CD4-positive, alpha-beta T cell (primary cell): ENCODE measurements at regions not wholly inside any gene's neighbourhood (a gene's known extent, or its start where the extent isn't known, plus 50 kb on each side); places are given as distances from the start of the nearest gene placed in this dataset.
"Not testable (repeated sequence)": the region's sequence is repeated elsewhere in the genome, so short reads cannot be mapped to it uniquely, and the experiment has no call there.

Experiments used
- ATAC-seq: fragments of 200-7000 bp; cut with Tn5 transposase; one replicate; pipeline ENCODE4 v1.10.0; 2022; ENCODE audit warnings: mild to moderate bottlenecking; ENCODE audit not compliant: poor library complexity
- CTCF ChIA-PET: fragments of 350-600 bp; sonication (Branson Sonifier 250); formaldehyde crosslinking; loops from one replicate; lab custom pipeline; 2021; ENCODE audit warnings: antibody characterized with exemption, inconsistent platforms; lab: Charles Lee
- POLR2A ChIA-PET: fragments of 350-600 bp; sonication (Branson Sonifier 250); formaldehyde crosslinking; loops from one replicate; lab custom pipeline; 2021; ENCODE audit warnings: antibody characterized with exemption, inconsistent platforms; lab: Charles Lee
- DNase-seq, 14 experiments: peaks; one replicate each; pipeline ENCODE4 v3.0.0-alpha.2; 2013 to 2020; ENCODE audit warnings: mixed read lengths in 2 of 14
- H3K27ac ChIP-seq, 2 donors: one replicate each; pipeline versions ENCODE4 v1.5.1 to v1.7.0; 2013; ENCODE audit warnings: low read length in 2 of 2, low read depth in 1 of 2, mild to moderate bottlenecking in 1 of 2
- H3K27me3 ChIP-seq, 2 experiments: 1 replicate in 1 of 2; 2 replicates in 1 of 2; pipeline versions ENCODE4 v1.6.1 to v1.7.0; 2013; ENCODE audit warnings: low read length in 2 of 2, control low read depth in 1 of 2, mild to moderate bottlenecking in 1 of 2, moderate library complexity in 1 of 2; ENCODE audit not compliant: insufficient read depth in 2 of 2, control insufficient read depth in 1 of 2
- H3K36me3 ChIP-seq: one replicate; pipeline ENCODE4 v1.6.1; 2013; ENCODE audit warnings: low read length, control low read depth; ENCODE audit not compliant: insufficient read depth
- H3K4me1 ChIP-seq: one replicate; pipeline ENCODE4 v1.6.1; 2013; ENCODE audit warnings: low read length, control low read depth; ENCODE audit not compliant: insufficient read depth
- H3K4me3 ChIP-seq: one replicate; pipeline ENCODE4 v1.5.1; 2013; ENCODE audit warnings: mild to moderate bottlenecking, low read length, moderate library complexity
- H3K9me3 ChIP-seq, 2 experiments: 1 replicate in 1 of 2; 2 replicates in 1 of 2; pipeline versions ENCODE4 v1.6.1 to v1.7.0; 2013; ENCODE audit warnings: low read length in 2 of 2, mild to moderate bottlenecking in 2 of 2, control low read depth in 1 of 2, moderate library complexity in 1 of 2; ENCODE audit not compliant: control insufficient read depth in 1 of 2, insufficient read depth in 1 of 2
- H3K27ac Mint-ChIP-seq: one replicate; pipeline ENCODE4 v1.8.0; 2020; ENCODE audit warnings: mixed read lengths
- H3K27me3 Mint-ChIP-seq: one replicate; pipeline ENCODE4 v1.8.0; 2021; ENCODE audit warnings: mixed read lengths
- H3K36me3 Mint-ChIP-seq: one replicate; pipeline ENCODE4 v1.8.0; 2021; ENCODE audit warnings: low read depth, mixed read lengths
- H3K4me1 Mint-ChIP-seq: one replicate; pipeline ENCODE4 v1.8.0; 2021; ENCODE audit warnings: low read depth, mixed read lengths
- H3K4me3 Mint-ChIP-seq: one replicate; pipeline ENCODE4 v1.8.0; 2020; ENCODE audit warnings: mild to moderate bottlenecking, mixed read lengths
- H3K9me3 Mint-ChIP-seq: one replicate; pipeline ENCODE4 v1.8.0; 2020; ENCODE audit warnings: mixed read lengths
- intact Hi-C, 2 experiments: fragments of 100-400 bp; cut with DNase I in 1 of 2; cut with micrococcal nuclease in 1 of 2; formaldehyde crosslinking; loops; one replicate each; pipeline versions ENCODE4 v1.15.1 to v1.9.0; 2023 to 2025; cut with DNase I, micrococcal nuclease
- TF ChIP-seq, protein P1 (sequence below): fragments of 200-600 bp; IDR thresholded peaks from one replicate; pipeline ENCODE4 v1.8.0; 2022; ENCODE audit warnings: antibody characterized with exemption, mild to moderate bottlenecking

DNA sequence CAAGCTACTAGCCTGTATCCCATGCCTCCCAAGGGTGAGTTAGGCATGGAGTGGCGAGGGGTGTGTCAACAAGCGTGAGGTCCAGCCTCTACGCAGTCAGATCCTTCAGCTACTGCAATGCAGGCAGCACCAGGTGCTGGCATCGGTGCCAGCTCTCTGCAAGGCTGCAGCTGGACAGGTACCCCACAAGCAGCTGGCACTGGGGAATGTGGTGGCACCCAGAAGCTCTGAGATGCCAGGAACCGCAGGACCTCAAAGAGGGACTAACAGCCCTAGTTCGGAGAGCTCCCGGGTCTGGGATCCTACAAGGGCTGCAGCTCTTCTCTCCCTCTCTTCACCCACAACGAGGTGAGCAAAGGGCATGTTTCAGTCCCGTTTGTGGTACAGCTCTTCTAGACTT, 974.5 kb downstream of the LTN1 start:
- ChIA-PET POLR2A (no interaction called here), CTCF (interaction anchor here (0.6 kb wide), 1 partner anchor 9 kb away, joined by 4 read pairs; no protein-coding TSS in a partner anchor)
- no peaks in the 10 kb centered on the region for H3K36me3 Mint-ChIP-seq
- Histone ChIP-seq H3K27me3 (no peaks in the 10 kb centered on the region), H3K4me3 (no peak overlapping the region), H3K36me3 (no peaks in the 10 kb centered on the region), H3K4me1 (no peaks in the 10 kb centered on the region), H3K9me3 (peaks cover 0 to 7% of the 10 kb centered on the region in 2 experiments), H3K27ac (no peak overlapping the region)
- no peaks in the 10 kb centered on the region for H3K4me1 Mint-ChIP-seq
- TF ChIP-seq, protein P1, sequence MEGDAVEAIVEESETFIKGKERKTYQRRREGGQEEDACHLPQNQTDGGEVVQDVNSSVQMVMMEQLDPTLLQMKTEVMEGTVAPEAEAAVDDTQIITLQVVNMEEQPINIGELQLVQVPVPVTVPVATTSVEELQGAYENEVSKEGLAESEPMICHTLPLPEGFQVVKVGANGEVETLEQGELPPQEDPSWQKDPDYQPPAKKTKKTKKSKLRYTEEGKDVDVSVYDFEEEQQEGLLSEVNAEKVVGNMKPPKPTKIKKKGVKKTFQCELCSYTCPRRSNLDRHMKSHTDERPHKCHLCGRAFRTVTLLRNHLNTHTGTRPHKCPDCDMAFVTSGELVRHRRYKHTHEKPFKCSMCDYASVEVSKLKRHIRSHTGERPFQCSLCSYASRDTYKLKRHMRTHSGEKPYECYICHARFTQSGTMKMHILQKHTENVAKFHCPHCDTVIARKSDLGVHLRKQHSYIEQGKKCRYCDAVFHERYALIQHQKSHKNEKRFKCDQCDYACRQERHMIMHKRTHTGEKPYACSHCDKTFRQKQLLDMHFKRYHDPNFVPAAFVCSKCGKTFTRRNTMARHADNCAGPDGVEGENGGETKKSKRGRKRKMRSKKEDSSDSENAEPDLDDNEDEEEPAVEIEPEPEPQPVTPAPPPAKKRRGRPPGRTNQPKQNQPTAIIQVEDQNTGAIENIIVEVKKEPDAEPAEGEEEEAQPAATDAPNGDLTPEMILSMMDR = no peak
- DNase-seq (no peak), ATAC-seq (no peak)
- H3K9me3 Mint-ChIP-seq = peaks cover 2% of the 10 kb centered on the region
- H3K4me3 Mint-ChIP-seq = no peak overlapping the region
- H3K27ac Mint-ChIP-seq = no peak overlapping the region
- no peaks in the 10 kb centered on the region for H3K27me3 Mint-ChIP-seq
- intact Hi-C loops = no loop called here

DNA sequence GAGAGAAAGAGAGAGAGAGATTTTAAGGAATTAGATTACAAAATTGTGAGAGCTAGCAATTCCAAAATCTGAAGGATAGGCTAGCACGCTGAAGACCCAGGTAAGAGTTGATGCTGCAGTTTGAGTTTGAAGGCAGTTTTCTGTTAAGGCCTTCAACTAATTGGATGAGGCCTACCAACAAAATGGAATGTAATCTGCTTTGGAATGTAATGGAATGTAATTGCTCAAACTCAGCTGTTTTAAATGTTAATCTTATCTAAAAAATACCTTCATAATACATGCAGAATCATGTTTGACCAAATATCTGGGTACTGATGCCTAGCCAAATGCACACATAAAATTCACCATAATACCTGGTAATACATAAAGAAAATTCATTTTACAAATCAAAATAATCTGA, 976.1 kb downstream of the LTN1 start:
- no peaks in the 10 kb centered on the region for H3K27me3 ChIP-seq
- H3K27ac ChIP-seq = no peak overlapping the region
- Mint-ChIP-seq H3K27me3 (no peaks in the 10 kb centered on the region), H3K4me3 (no peak overlapping the region), H3K9me3 (peaks cover 2% of the 10 kb centered on the region), H3K27ac (no peak overlapping the region), H3K36me3 (no peaks in the 10 kb centered on the region), H3K4me1 (no peaks in the 10 kb centered on the region)
- ChIA-PET POLR2A (no interaction called here), CTCF (no interaction called here)
- no peak for ATAC-seq
- no peaks in the 10 kb centered on the region for H3K4me1 ChIP-seq
- TF ChIP-seq, protein P1 = no peak
- intact Hi-C loops = no loop called here
- H3K4me3 ChIP-seq = no peak overlapping the region
- H3K9me3 ChIP-seq = peaks cover 0 to 7% of the 10 kb centered on the region in 2 experiments
- H3K36me3 ChIP-seq = no peaks in the 10 kb centered on the region
- no peak for DNase-seq

DNA sequence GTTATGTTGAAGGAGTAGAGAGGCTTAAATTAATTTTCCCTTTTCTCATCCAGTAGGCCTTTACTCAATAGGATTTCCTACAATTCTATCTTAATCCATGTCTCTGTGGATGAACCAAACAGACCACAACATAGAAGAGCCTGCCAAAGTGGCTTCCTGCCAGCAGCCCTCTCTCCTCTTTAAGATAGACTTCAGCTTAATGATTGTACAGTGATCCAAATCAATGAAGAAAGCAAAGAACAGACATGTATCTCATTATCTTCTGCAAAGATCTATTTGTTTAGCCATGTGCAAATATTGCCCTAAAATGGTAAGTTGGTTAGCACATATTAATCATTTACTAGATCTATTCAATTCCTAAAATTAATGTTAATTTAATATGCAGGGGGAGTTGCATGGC, 979.6 kb downstream of the LTN1 start:
- H3K27ac Mint-ChIP-seq, H3K4me3 Mint-ChIP-seq, H3K4me1 ChIP-seq, H3K36me3 Mint-ChIP-seq, H3K4me3 ChIP-seq, CTCF ChIA-PET, intact Hi-C loops, H3K4me1 Mint-ChIP-seq, ATAC-seq, H3K9me3 ChIP-seq, H3K27ac ChIP-seq, DNase-seq, H3K27me3 ChIP-seq, POLR2A ChIA-PET, H3K36me3 ChIP-seq, H3K9me3 Mint-ChIP-seq, H3K27me3 Mint-ChIP-seq: not testable (repeated sequence)

GRCh38 chr21:28011970-28012369, 980.7 kb downstream of the LTN1 start:
- H3K4me1 ChIP-seq, H3K9me3 Mint-ChIP-seq, H3K4me3 ChIP-seq, H3K4me1 Mint-ChIP-seq, ATAC-seq, H3K27me3 Mint-ChIP-seq, H3K36me3 ChIP-seq, H3K36me3 Mint-ChIP-seq, H3K27ac Mint-ChIP-seq, H3K27me3 ChIP-seq, POLR2A ChIA-PET, H3K27ac ChIP-seq, CTCF ChIA-PET, H3K9me3 ChIP-seq, H3K4me3 Mint-ChIP-seq, DNase-seq, intact Hi-C loops: not testable (repeated sequence)

DNA sequence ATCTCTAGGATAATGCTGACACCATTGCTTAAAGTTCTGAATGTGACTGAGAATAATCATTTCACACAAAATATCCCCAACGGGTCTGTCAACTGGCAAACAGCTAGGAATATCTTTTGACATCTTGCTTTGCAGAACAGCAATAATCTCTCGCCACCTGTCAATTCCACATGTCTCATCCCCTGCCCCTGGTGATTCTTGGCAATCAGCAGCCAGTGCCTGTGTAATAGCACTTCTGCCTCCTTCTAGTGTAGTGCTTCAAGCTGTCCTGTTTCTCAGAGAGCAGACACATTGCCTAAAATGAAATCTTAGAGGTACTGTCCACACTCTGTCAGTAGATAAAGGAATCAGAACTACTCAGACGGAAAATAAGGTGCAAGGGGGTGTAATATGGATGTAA, 984.4 kb downstream of the LTN1 start:
- H3K4me1 ChIP-seq, H3K27ac Mint-ChIP-seq, H3K27me3 ChIP-seq, H3K27ac ChIP-seq, ATAC-seq, POLR2A ChIA-PET, H3K9me3 Mint-ChIP-seq, CTCF ChIA-PET, H3K36me3 ChIP-seq, DNase-seq, intact Hi-C loops, H3K27me3 Mint-ChIP-seq, H3K4me3 Mint-ChIP-seq, H3K4me1 Mint-ChIP-seq, H3K4me3 ChIP-seq, H3K9me3 ChIP-seq, H3K36me3 Mint-ChIP-seq: not testable (repeated sequence)

- H3K27me3 Mint-ChIP-seq, intact Hi-C loops, H3K4me1 Mint-ChIP-seq: not testable (repeated sequence)
Observed at GRCh38 chr21:28003627-28004026, 989.0 kb downstream of the LTN1 start.

More at GRCh38 chr21:28003627-28004026, 989.0 kb downstream of the LTN1 start:
- H3K9me3 ChIP-seq, DNase-seq, H3K27ac ChIP-seq, H3K4me3 Mint-ChIP-seq, H3K36me3 Mint-ChIP-seq, H3K36me3 ChIP-seq, H3K27me3 ChIP-seq, H3K27ac Mint-ChIP-seq, H3K4me1 ChIP-seq, H3K4me3 ChIP-seq, ATAC-seq, CTCF ChIA-PET, H3K9me3 Mint-ChIP-seq, POLR2A ChIA-PET: not testable (repeated sequence)
